HepG2 (cell line): ENCODE measurements at regions not wholly inside any gene's neighbourhood (a gene's known extent, or its start where the extent isn't known, plus 50 kb on each side); places are given as distances from the start of the nearest gene placed in this dataset.

ENCODE experiments used
- CREB1 ChIP-seq, 2 experiments: fragments of 450-650 bp in 1 of 2; IDR thresholded peaks; 2 replicates each; pipeline ENCODE4 v1.6.1; 2016 to 2017; ENCODE audit warnings: control low read depth in 1 of 2, mild to moderate bottlenecking in 1 of 2, missing compliant biosample characterization in 1 of 2, missing genetic modification characterization in 1 of 2
- CTCF ChIP-seq: sonication (generic); formaldehyde crosslinking; IDR thresholded peaks from 2 replicates; pipeline ENCODE4 v1.5.0; 2020; ENCODE audit warnings: mild to moderate bottlenecking, missing genetic modification reagents, moderate library complexity
- FOXK1 ChIP-seq: sonication (generic); formaldehyde crosslinking; IDR thresholded peaks from 2 replicates; pipeline ENCODE4 v1.4.0; 2020; ENCODE audit warnings: low read depth, missing genetic modification reagents, borderline replicate concordance
- MXI1 ChIP-seq: IDR thresholded peaks from 3 replicates; pipeline ENCODE4 v1.6.1; 2012; ENCODE audit warnings: low read depth, low read length, inconsistent platforms, borderline replicate concordance
- PHF20 ChIP-seq: sonication (generic); formaldehyde crosslinking; IDR thresholded peaks from 2 replicates; pipeline ENCODE4 v1.5.0; 2020; ENCODE audit warnings: mild to moderate bottlenecking, missing genetic modification reagents
- POLR2A ChIP-seq, 2 experiments: IDR thresholded peaks; 2 replicates each; pipeline ENCODE4 v1.6.1; 2011; ENCODE audit warnings: low read depth in 2 of 2, low read length in 2 of 2, mild to moderate bottlenecking in 1 of 2, moderate library complexity in 1 of 2; ENCODE audit not compliant: insufficient read depth in 1 of 2
- TRIM24 ChIP-seq: sonication (generic); formaldehyde crosslinking; IDR thresholded peaks from 2 replicates; pipeline ENCODE4 v1.8.0; 2022; ENCODE audit warnings: mild to moderate bottlenecking, missing genetic modification reagents
- ZNF543 ChIP-seq: sonication (generic); formaldehyde crosslinking; IDR thresholded peaks from 2 replicates; pipeline ENCODE4 v1.4.0; 2020; ENCODE audit warnings: mild to moderate bottlenecking, missing genetic modification reagents
- ZNF639 ChIP-seq: conservative IDR thresholded peaks from 2 replicates; pipeline ENCODE4 v1.6.1; 2018; ENCODE audit warnings: missing genetic modification reagents
- ZSCAN30 ChIP-seq: sonication (generic); formaldehyde crosslinking; IDR thresholded peaks from 2 replicates; pipeline ENCODE4 v1.5.0; 2020; ENCODE audit warnings: mild to moderate bottlenecking, missing genetic modification reagents

GRCh38 chr4:26144526-26145155 is 176.2 kb upstream of the RBPJ start:
- TF ChIP-seq TRIM24 (CRISPR knock-in tag) (no peak), FOXK1 (CRISPR knock-in tag) (no peak), POLR2A (IDR thresholded peaks at IDR 0.05; ENCODE audit: insufficient read depth in 1 of 2, low read depth in 2 of 2, low read length in 2 of 2) (no peak), ZSCAN30 (CRISPR knock-in tag) (no peak), ZNF543 (CRISPR knock-in tag) (no peak), PHF20 (CRISPR knock-in tag) (no peak), CREB1 (IDR thresholded peaks at IDR 0.05) (no peak), CREB1 (CRISPR knock-in tag; IDR thresholded peaks at IDR 0.05) (no peak), ZNF639 (CRISPR knock-in tag) (no peak), CTCF (CRISPR knock-in tag) (no peak), MXI1 (no peak)
